ENCODE measurements at regions not wholly inside any gene's neighbourhood (a gene's known extent, or its start where the extent isn't known, plus 50 kb on each side); places are given as distances from the start of the nearest gene placed in this dataset.

DNA sequence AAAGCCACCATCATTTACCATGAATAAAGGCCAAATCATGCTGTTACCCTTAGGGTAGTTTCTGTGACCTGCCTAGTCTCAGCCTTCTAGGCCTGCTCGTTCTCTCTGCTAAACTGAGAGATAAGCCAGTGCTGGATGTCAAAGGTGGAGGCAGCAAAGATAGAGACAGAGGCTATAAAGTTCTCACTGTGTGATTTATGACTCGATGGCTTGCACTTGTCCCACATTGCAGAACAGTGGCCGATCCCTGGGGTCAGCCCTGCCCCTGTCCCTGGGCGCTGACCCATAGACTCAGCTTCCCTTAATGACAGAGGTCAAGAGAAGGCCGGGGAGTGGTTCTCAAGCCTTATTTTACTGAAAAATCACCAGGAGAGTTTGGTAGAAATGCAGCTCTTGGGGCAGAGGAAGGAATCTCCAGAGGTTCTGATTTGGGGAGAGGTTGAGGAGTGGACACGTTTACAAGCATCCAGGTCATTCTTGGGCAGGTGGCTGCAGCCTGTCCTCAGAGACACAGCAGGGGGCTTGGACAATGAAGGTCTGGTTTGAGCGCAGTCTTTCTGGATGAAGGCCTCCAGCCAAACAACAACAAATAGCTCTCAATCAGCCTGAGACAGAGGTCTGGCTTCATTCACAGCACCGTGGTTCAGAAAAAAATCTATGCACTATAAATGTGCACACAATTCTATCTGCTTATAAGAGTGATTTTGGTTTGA, 143.5 kb downstream of the ACKR3 start:
- no peak for DNase-seq (ENCODE audit: low read depth in 3 of 3, low spot score in 2 of 3)

DNA sequence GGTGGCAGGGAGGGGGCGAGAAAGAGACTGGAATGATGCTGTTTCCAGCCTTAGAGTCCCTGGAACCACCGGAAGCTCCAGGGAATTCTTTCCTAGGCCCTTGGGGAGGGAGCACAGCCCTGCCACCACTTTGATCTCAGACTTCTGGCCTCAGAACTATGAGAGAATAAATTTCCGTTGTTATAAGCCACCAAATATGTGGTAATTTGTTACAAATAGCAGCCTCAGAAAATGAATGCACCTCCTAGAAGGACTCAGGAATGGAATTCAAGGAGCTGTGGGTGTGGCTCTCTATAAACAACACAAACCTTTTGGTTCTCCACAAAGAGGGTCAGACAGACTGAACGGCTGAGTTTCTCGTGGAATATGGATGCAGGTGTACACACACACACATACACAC, 144.5 kb downstream of the ACKR3 start:
- no peak for DNase-seq (ENCODE audit: low read depth in 3 of 3, low spot score in 2 of 3)

DNA sequence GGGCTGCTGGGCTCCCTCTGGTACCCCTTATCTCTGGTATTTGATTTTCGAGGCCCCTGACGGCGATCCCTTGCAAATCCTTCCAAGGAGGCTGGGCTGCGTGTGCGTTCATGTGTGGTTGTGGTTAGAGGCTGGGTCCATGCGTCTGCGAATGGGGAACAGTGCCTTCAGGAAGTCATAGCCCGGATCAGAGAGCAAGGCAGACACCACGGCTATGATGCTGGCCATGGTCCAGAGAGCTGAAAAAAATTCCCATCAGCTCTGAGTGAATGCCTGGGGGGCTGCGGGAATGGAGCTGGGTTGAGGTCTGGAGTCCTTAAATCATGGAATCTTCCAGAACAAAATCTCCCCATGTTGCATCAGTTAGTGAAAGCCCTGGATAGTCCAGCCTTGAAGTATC, 145.5 kb downstream of the ACKR3 start:
- no peak for DNase-seq (ENCODE audit: low read depth in 3 of 3, low spot score in 2 of 3)

DNA sequence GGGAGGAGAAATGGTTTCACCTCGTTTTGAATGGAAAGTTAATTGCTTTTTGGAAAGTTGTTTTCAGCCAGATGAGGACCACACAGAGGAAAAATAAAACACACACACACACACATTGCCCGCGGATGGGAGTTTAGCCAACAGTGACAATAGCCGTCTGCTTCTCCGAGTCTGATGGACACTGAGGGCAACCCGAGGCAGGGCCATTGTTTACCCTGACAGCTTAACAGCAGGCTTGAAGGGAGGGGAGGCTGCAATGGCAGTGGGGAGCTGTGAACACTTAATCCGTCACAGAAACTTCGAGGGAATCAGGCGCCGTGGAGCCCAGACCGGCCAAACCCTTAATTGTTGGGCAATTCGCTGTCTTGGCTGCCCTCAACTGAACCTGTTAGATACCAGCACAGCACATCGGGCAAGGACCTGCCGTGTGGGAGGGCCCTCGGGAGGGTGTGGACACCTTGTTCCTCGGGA, 145.9 kb downstream of the ACKR3 start:
- no peak for DNase-seq (ENCODE audit: low read depth in 3 of 3, low spot score in 2 of 3)

DNA sequence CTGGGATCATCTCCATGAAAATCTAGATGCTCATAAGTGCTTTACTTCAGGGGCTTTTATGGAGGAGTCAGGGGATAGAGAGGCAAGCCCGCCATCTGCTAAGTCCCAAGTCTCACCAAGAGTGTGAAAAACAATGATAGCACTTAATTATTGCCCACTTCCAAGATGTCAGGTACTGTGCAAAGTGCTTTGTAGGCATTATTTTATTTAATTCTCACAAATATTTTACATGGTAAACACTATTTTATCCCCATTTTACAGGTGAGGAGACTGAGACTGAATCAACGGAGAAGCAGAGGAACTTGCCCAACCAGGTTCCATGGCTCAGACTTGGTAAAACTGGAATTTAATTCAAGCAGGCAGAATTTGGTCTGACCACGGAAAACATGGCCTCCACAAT, 147.5 kb downstream of the ACKR3 start:
- no peak for DNase-seq (ENCODE audit: low read depth in 3 of 3, low spot score in 2 of 3)

DNA sequence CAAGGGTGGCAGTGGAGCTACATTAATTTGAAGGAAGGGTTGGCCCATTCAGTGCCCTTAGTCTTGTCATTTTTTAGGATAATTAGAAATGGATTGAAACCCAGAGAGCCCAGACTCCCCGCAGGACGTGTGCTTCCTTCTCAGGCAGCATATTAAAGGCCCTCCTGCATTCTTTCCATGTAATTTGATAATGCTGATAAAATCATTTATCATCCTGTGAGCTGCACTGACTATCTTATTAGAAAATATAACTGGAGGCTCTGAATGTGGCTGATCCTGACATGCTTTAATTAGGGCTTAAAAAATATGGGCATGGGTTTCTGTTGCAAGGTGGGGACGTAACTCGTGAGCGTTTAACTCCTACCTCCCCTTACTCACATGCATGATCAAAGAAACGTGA, 148.1 kb downstream of the ACKR3 start:
- no peak for DNase-seq (ENCODE audit: low read depth in 3 of 3, low spot score in 2 of 3)

DNA sequence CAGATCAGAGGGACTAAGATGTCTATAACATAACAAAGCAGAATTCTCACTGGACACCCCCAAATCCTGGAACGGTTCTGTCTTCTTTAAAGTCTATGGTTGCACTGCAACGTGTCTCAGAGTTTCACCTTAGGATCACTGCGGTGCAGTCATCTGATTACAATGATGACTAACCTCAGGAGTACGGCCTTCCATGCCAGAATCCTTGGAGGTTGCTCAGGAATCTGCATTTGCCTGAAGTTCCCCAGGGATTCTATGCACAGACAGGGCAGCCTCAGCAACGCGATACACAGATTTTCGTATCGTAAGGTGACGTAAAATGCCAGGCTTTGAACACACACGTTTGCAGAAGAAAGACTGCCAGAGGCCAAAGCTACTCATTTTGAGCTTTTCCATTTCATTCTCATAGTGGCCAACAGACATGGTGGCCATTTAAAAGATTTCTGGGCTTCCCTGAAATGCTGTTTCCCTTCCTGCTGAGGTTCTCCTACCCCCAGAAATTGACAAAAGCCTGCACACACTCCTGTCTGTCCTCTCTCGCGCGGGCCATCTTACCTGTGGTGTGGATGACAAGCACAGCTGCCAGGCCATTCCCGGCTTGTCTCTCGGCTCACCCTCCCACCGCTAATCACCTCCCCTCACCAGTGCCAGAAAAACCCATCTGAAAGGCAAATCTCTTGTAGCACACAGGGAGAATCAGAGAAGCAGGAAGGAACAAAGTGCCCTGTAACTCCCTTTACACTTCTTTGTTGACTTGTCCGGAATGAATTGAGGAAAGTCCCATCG, 148.8 kb downstream of the ACKR3 start:
- DNase-seq (ENCODE audit: low read depth in 3 of 3, low spot score in 2 of 3) = no peak

DNA sequence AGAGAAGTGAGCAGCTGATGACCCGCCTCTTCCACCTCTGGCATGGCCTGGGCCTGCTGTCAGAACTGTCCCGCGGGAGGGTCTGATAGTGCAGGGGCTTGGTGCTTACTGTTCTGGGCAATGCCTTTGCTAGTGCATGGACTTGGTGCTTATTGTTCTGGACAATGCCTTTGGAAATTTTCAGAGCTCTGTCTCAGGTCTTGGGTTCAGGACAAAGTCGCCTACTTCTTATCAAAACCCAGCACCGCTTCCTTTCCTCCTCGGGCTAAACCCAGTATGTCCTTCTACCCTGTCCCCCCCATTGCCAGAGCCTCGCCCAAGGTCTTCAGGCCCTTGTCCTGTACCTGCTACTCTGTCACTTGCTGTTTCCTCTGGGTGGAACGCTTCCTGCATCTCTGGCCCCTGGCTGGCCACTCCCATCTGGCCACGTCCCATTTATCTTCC, 149.6 kb downstream of the ACKR3 start:
- DNase-seq (ENCODE audit: low read depth in 3 of 3, low spot score in 2 of 3) = no peak

DNA sequence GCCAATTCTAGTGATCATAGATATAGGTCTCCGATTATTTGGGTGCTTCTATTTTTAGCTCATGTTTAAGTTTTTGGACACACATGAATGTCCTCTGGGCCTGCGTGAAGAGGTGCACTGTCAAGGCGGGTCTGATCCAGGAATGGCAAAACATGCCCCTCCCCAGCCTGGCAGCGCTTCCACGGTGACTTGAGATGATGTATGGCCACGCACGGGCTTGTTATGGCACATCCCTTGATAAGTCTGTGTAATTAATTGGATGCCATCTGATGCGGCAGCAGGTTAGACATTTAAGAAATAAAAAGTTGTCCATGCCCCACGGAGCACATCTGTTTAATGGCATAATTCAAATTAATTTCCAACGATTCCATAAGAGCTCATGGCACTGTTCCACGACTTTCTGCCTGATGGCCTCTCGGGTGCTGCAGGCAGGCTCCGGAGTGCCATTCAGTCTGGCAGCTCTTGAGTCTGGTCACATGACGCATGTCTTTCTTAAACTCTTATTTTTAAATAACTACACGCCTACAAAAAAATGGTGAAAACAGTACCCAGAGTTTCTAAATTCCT, 151.4 kb downstream of the ACKR3 start:
- DNase-seq (ENCODE audit: low read depth in 3 of 3, low spot score in 2 of 3) = no peak

DNA sequence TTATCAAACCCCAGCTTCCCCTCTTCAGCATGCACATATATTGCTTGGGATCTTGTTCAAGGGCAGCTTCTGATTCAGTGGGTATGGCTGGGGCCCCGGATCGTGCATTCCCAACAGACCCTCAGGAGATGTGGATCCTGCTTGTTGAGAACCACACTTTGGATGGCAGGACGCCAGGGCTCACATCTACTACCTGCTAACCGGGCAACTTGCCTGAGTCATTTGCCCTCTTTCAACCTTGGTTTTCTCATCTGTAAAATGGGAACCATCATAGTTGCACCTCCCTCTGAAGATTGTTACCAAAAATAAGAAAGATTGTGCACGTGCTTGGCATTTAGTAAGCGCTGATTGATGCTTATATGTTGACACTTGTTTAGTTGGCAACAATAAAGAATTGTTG, 154.6 kb downstream of the ACKR3 start:
- no peak for DNase-seq (ENCODE audit: low read depth in 3 of 3, low spot score in 2 of 3)

DNA sequence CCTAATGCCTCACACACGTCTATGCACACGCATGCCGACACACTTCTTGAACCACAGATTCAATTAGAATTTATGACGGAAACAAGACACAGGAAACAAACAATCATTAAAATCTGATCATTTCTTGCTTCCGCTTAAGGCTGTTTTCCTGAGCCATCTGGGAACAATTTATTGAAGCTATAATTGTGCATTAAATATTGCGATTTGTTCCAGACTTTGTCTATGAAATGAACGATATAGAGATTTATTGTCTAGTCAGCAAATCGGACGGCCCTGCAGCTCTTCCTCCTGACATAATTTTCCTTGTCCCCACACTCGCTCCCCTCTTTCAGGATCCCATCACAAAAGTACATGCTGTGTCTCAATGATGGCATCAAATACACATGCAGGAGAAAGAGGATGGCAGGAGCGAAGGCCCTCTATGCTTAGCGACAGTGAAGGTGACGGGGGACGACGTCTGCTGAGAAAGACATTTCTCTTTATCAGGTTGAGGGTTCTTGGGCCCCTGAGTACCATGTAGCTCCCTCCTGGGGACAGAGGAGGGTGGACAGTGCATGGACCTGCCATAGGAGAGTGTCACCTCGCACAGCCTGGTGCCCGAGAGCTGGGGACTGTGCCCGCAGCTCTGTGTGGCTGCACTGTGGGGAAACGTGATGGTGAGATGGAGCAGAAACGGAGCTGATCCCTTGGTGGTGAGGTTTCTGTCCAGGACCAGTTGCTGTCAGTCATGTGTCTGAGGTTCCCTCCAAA, 157.3 kb downstream of the ACKR3 start:
- DNase-seq (ENCODE audit: low read depth in 3 of 3, low spot score in 2 of 3) = no peak

DNA sequence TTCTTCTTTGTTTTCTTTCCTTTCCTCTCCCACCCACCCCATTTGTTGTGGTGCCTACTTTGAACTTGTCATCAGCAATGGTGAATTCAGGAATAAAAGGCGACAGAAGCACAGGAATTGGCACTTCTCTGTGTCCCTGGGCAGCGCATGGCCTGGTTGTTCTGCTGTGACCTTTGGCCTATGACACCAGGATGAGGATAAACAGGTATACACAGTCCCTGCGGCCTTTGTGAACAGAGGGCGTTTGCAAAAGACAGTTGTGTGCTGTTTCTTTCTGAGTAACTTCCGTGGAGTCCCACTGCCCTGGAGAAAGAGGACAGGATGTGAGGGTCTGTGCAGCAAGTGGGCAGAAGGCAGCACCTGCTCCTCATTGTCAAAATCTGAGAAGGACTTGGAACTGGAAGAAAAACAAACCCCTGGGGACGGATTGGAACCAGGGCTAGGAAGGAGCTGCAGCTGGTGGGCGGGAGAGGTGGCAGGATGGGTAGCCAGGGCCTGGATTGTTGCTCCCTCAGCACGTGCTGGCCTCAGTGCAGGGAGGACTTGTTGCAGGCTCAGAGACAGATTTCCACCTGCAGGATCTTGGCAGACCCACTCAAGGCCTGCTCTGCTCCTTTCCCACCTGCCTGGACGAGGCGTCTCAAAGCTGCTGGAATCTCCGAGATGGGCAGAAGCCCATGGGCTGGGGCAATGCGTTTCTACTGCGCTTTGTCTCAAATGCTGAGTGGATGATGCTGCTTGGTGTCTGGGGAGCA, 159.5 kb downstream of the ACKR3 start:
- DNase-seq (ENCODE audit: low read depth in 3 of 3, low spot score in 2 of 3) = no peak

DNA sequence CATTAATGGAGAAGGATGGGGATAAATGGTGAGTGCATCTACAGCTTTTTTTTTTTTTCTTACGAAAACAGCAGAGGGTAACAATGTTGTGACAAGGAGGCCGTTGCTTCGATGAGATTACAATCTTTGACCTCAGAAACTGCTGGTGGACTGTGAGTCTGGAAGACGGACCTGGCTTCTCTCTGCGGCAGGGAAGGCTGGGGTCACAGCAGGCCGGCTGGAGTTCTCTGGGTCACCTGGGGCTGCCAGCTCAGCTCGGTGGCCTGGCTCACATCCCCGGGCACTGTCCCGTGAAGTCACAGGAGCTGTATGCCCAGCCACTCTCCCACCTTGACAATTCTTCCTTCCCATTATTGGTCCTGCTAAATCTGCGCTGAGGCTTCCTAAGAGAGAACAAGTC, 160.8 kb downstream of the ACKR3 start:
- DNase-seq (ENCODE audit: low read depth in 3 of 3, low spot score in 2 of 3) = no peak

DNA sequence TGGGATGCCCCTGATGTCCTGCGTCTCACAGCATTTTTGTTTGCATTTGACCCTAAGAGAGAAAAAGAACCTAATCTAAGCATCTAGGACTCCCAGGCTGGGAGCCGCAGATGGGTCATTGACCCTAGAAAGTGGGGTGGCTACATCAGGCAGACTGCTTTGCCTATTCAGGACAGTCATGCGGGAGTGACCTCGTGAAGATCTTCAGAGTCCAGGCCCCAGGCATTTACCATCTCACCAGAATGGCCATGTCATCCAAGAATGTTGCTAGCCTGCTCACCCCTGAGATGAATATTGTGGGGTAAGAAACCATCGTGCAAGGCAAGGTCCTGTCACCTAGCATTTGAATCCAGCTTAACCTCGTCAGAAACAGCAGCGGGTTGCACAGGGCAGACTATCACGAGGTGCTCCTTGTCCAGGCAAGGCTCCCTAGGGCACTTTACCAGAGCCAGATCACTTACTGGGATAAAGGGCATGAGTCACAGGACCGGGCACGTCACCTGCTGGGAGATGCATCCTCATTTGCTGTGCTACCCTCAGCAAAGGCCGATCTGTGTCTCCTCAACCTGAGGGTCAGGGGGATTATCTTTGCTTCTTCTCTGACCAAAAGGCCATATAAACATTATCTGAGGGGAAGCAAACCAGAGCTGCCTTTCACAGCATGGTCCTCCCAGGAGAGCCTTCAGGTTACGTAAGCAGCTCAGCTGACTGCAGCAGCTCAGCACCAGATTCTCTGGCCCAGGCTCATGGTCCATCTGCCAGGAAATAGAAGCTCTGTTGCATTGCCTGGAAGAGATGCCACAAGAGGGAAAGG, 162.3 kb downstream of the ACKR3 start:
- no peak for DNase-seq (ENCODE audit: low read depth in 3 of 3, low spot score in 2 of 3)

DNA sequence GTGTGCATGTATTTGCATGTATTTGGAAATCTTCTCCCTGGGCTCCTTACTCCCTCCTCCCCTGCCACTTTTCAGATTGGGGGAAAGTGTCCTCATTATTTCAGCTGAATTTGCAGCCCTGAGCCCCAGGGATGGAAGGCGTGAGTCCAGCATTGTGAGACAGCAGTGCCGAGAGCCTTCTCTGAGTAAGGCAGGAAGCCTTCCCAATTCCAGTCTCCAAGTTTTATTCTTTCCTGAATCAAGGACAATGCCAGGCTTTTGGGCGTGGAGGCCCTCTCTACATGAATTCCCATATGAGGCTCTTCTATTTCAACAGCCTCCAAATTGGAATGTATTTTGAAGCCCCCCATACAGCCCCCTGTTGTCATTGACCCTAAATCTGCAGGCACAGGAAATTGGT, 163.5 kb downstream of the ACKR3 start:
- no peak for DNase-seq (ENCODE audit: low read depth in 3 of 3, low spot score in 2 of 3)

DNA sequence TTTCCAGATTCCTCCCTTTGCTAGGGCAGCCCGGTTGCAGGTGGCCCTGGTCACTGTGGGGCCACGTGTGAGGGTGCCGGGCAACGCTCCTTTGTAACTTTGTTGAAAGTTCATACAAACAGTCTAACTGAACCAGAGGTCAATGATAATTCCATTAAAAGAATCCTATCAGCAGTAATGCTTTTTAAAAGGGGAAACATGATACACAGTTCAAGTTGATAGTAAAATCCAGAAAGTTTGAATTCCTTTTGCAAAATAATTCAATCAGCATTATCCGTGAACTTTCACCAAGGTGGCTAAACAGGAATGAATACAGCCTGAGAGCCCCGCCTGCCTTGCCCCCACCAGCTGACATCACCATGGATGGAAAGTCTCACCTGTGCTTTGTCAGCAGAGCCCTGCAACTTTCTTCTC, 166.2 kb downstream of the ACKR3 start:
- DNase-seq (ENCODE audit: low read depth in 3 of 3, low spot score in 2 of 3) = no peak

DNA sequence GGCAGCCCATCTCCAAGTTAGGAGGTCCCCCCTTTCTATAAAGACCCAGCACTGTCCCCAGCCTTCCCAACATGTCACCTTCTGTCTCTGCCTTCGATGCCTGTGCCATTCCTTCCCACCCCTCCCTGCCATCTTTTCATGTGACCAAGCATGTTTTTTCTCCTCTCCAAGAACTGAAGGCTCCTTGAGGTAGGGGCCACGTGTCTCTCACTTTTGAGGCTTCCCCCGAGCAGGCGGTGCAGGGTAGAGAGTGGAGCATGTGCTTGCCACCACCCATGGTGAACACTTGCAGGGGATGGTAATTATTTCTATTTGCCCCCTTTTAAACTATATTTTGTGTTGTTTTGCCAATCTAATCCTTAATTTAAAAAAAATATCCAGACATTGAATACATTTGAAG, 168.4 kb downstream of the ACKR3 start:
- no peak for DNase-seq (ENCODE audit: low read depth in 3 of 3, low spot score in 2 of 3)

DNA sequence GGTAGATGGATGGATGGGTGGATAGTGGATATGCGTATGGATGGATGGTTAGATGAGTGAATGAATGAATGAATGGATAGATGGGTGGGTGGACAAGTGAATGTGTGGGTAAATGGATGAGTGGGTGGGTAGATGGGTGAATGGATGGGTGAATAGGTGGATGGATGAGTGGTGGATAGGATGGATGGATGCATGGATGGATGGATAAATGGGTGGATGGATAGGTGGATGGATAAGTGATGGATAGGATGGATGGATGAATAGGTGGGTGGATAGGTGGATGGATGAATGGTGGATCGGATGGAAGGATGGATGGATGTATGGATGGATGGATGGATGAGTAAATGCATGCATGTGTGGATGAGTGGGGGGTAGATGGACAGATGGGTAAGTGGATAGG, 169.3 kb downstream of the ACKR3 start:
- no peak for DNase-seq (ENCODE audit: low read depth in 3 of 3, low spot score in 2 of 3)

DNA sequence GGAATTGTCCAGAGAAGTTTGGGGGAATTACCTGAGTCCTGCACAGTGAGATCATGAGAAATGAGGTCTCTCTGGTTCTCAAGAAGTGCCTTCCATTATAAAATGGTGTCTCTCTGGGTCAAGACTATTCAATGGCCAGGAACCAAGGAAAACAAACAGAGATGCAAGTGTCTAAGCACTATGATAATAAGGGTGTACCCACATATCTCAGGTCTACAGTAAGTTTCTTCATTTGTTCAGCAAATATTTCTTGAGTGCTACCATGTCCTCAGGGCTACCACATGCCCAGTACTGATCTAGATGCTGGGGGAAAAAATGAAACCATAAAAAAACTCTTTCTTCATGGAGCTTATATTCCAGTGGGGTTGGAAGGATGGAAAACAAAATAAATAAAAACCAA, 170.0 kb downstream of the ACKR3 start:
- no peak for DNase-seq (ENCODE audit: low read depth in 3 of 3, low spot score in 2 of 3)

DNA sequence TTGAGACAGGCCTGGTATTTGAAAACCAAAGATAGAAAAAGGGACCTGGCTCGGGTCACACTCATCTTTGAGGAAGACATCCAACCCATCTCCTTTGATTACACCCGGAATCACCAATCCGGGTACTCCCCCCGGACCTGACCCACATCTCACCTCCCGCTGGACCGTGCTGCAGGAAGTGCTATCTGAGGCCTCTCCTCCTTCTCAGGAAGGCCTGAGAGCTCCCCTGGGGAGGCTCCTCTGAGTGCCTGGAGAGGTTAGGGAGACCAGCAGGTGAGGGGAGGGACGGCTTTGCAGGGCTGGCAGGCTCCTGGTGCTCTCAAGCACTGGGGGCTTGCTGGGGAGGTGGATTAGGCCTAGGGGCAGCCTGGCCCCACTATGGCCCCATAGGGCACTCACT, 170.9 kb downstream of the ACKR3 start:
- no peak for DNase-seq (ENCODE audit: low read depth in 3 of 3, low spot score in 2 of 3)
